SK-N-SH treated with all-trans-retinoic acid at 6 μM for 48 hours (cell line): ENCODE measurements at regions not wholly inside any gene's neighbourhood (a gene's known extent, or its start where the extent isn't known, plus 50 kb on each side); places are given as distances from the start of the nearest gene placed in this dataset.

Experiments used
- ATAC-seq: fragments of 200-7000 bp; cut with Tn5 transposase; 3 replicates; pipeline ENCODE4 v1.9.1; 2020; ENCODE audit warnings: mild to moderate bottlenecking, moderate library complexity
- ARNTL ChIP-seq: fragments of 450-650 bp; formaldehyde crosslinking; IDR thresholded peaks from 2 replicates; pipeline ENCODE4 v1.5.0; 2020; ENCODE audit warnings: low read depth, mild to moderate bottlenecking, moderate library complexity, borderline replicate concordance
- BACH2 ChIP-seq: fragments of 250-450 bp; sonication (Bioruptor Pico); IDR thresholded peaks from 2 replicates; pipeline ENCODE4 v1.9.0; 2021; ENCODE audit warnings: mild to moderate bottlenecking, borderline replicate concordance
- CSDC2 ChIP-seq: fragments of 250-450 bp; sonication (Bioruptor Pico); IDR thresholded peaks from 2 replicates; pipeline ENCODE4 v1.5.0; 2020; ENCODE audit warnings: mild to moderate bottlenecking, moderate library complexity
- ESRRG ChIP-seq: fragments of 250-450 bp; sonication (Bioruptor Pico); IDR thresholded peaks from 2 replicates; pipeline ENCODE4 v1.6.1; 2021; ENCODE audit warnings: mild to moderate bottlenecking
- GLIS3 ChIP-seq: fragments of 250-450 bp; sonication (Bioruptor Pico); IDR thresholded peaks from 2 replicates; pipeline ENCODE4 v1.5.0; 2020; ENCODE audit warnings: mild to moderate bottlenecking, moderate library complexity
- ISL1 ChIP-seq: fragments of 250-450 bp; sonication (Bioruptor Pico); IDR thresholded peaks from 2 replicates; pipeline ENCODE4 v2.1.2; 2022; ENCODE audit warnings: mild to moderate bottlenecking, moderate library complexity
- OSR1 ChIP-seq: fragments of 250-450 bp; sonication (Bioruptor Pico); IDR thresholded peaks from 2 replicates; pipeline ENCODE4 v1.8.0; 2022; ENCODE audit warnings: moderate library complexity, mild to moderate bottlenecking, inconsistent platforms
- PATZ1 ChIP-seq: fragments of 250-450 bp; sonication (Bioruptor Pico); IDR thresholded peaks from 2 replicates; pipeline ENCODE4 v1.8.0; 2020; ENCODE audit warnings: mild to moderate bottlenecking, moderate library complexity, borderline replicate concordance
- PPARA ChIP-seq: fragments of 250-450 bp; sonication (Bioruptor Pico); IDR thresholded peaks from 2 replicates; pipeline ENCODE4 v1.5.0; 2020; ENCODE audit warnings: mild to moderate bottlenecking, borderline replicate concordance
- RARB ChIP-seq: fragments of 250-450 bp; sonication (Bioruptor Pico); IDR thresholded peaks from 2 replicates; pipeline ENCODE4 v1.8.0; 2021; ENCODE audit warnings: mild to moderate bottlenecking, moderate library complexity
- SNAI2 ChIP-seq: fragments of 250-450 bp; sonication (Bioruptor Pico); IDR thresholded peaks from 2 replicates; pipeline ENCODE4 v1.5.0; 2020; ENCODE audit warnings: mild to moderate bottlenecking, moderate library complexity
- TCF4 ChIP-seq: fragments of 250-450 bp; sonication (Bioruptor Pico); IDR thresholded peaks from 2 replicates; pipeline ENCODE4 v1.8.0; 2021; ENCODE audit warnings: mild to moderate bottlenecking, moderate library complexity, borderline replicate concordance
- TOX ChIP-seq: fragments of 250-450 bp; sonication (Bioruptor Pico); IDR thresholded peaks from 2 replicates; pipeline ENCODE4 v1.8.0; 2021; ENCODE audit warnings: mild to moderate bottlenecking, moderate library complexity, borderline replicate concordance
- TSHZ2 ChIP-seq: fragments of 250-450 bp; sonication (Bioruptor Pico); IDR thresholded peaks from 2 replicates; pipeline ENCODE4 v1.5.0; 2020; ENCODE audit warnings: mild to moderate bottlenecking, moderate library complexity
- ZC3H10 ChIP-seq: fragments of 250-450 bp; sonication (Bioruptor Pico); IDR thresholded peaks from 2 replicates; pipeline ENCODE4 v1.5.1; 2021; ENCODE audit warnings: mild to moderate bottlenecking, moderate library complexity
- ZFP3 ChIP-seq: fragments of 250-450 bp; sonication (Bioruptor Pico); IDR thresholded peaks from 2 replicates; pipeline ENCODE4 v1.5.0; 2020; ENCODE audit warnings: mild to moderate bottlenecking, moderate library complexity
- ZNF565 ChIP-seq: fragments of 450-650 bp; formaldehyde crosslinking; conservative IDR thresholded peaks from 2 replicates; pipeline ENCODE4 v1.5.0; 2020; ENCODE audit warnings: low read depth, mild to moderate bottlenecking, moderate library complexity
- ZNF70 ChIP-seq: fragments of 450-650 bp; formaldehyde crosslinking; IDR thresholded peaks from 2 replicates; pipeline ENCODE4 v1.5.0; 2020; ENCODE audit warnings: mild to moderate bottlenecking, moderate library complexity
- ZNF8 ChIP-seq: fragments of 450-650 bp; formaldehyde crosslinking; IDR thresholded peaks from 2 replicates; pipeline ENCODE4 v1.5.0; 2020; ENCODE audit warnings: mild to moderate bottlenecking, moderate library complexity
- TF ChIP-seq, protein P1 (sequence below): fragments of 250-450 bp; sonication (Bioruptor Pico); IDR thresholded peaks from 2 replicates; pipeline ENCODE4 v1.5.1; 2021; ENCODE audit warnings: mild to moderate bottlenecking, moderate library complexity
- TF ChIP-seq, protein P2 (sequence below): fragments of 250-450 bp; sonication (Bioruptor Pico); IDR thresholded peaks from 2 replicates; pipeline ENCODE4 v1.8.0; 2021; ENCODE audit warnings: low read depth, mild to moderate bottlenecking, moderate library complexity, borderline replicate concordance

DNA sequence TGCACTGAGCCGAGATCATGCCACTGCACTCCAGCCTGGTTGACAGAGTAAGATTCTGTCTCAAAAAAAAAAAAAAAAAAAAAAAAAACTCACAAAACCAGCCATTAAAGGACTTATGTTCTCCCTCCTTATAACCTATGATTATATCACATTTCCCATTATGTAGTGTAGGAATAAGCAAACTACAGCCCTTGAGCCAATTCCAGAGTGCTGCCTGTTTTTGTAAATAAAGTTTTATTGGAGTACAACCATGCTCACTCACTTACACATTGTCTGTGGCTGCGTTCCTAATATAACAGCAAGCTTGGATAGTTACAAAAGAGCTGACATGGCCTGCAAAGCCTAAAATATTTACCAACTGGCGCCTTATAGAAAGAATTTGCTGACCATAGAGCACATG, 72.7 kb upstream of the ARID5B start:
- ATAC-seq = no peak
- TF ChIP-seq, protein P1, sequence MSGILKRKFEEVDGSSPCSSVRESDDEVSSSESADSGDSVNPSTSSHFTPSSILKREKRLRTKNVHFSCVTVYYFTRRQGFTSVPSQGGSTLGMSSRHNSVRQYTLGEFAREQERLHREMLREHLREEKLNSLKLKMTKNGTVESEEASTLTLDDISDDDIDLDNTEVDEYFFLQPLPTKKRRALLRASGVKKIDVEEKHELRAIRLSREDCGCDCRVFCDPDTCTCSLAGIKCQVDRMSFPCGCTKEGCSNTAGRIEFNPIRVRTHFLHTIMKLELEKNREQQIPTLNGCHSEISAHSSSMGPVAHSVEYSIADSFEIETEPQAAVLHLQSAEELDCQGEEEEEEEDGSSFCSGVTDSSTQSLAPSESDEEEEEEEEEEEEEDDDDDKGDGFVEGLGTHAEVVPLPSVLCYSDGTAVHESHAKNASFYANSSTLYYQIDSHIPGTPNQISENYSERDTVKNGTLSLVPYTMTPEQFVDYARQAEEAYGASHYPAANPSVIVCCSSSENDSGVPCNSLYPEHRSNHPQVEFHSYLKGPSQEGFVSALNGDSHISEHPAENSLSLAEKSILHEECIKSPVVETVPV (CRISPR knock-in tag) = no peak
- TF ChIP-seq ZNF70 (CRISPR knock-in tag) = no peak
- TF ChIP-seq ARNTL (CRISPR knock-in tag) = no peak
- TF ChIP-seq CSDC2 = no peak
- no peak for TF ChIP-seq PATZ1 (CRISPR knock-in tag)
- TF ChIP-seq RARB (CRISPR knock-in tag) = no peak
- TF ChIP-seq TCF4 = no peak
- TF ChIP-seq ZFP3 (CRISPR knock-in tag) = no peak
- TF ChIP-seq SNAI2 (CRISPR knock-in tag) = no peak
- no peak for TF ChIP-seq TSHZ2 (CRISPR knock-in tag)
- no peak for TF ChIP-seq GLIS3
- no peak for TF ChIP-seq BACH2 (CRISPR knock-in tag)
- TF ChIP-seq ESRRG (CRISPR knock-in tag) = no peak
- no peak for TF ChIP-seq OSR1 (CRISPR knock-in tag)
- no peak for TF ChIP-seq PPARA

GRCh38 chr10:61830072-61830845, 71.2 kb upstream of the ARID5B start:
- TF ChIP-seq SNAI2 (CRISPR knock-in tag) = no peak
- TF ChIP-seq PPARA = no peak
- TF ChIP-seq ESRRG (CRISPR knock-in tag) = no peak
- TF ChIP-seq TOX = no peak
- TF ChIP-seq TSHZ2 (CRISPR knock-in tag) = no peak
- TF ChIP-seq, protein P2, sequence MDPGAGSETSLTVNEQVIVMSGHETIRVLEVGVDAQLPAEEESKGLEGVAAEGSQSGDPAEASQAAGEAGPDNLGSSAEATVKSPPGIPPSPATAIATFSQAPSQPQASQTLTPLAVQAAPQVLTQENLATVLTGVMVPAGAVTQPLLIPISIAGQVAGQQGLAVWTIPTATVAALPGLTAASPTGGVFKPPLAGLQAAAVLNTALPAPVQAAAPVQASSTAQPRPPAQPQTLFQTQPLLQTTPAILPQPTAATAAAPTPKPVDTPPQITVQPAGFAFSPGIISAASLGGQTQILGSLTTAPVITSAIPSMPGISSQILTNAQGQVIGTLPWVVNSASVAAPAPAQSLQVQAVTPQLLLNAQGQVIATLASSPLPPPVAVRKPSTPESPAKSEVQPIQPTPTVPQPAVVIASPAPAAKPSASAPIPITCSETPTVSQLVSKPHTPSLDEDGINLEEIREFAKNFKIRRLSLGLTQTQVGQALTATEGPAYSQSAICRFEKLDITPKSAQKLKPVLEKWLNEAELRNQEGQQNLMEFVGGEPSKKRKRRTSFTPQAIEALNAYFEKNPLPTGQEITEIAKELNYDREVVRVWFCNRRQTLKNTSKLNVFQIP (CRISPR knock-in tag) = no peak
- no peak for TF ChIP-seq ZNF565
- no peak for TF ChIP-seq ISL1 (CRISPR knock-in tag)
- TF ChIP-seq ZNF70 (CRISPR knock-in tag) = no peak
- no peak for TF ChIP-seq RARB (CRISPR knock-in tag)
- no peak for TF ChIP-seq BACH2 (CRISPR knock-in tag)
- TF ChIP-seq GLIS3 = no peak
- no peak for TF ChIP-seq ZFP3 (CRISPR knock-in tag)
- no peak for TF ChIP-seq PATZ1 (CRISPR knock-in tag)
- TF ChIP-seq, protein P1 (CRISPR knock-in tag) = no peak
- TF ChIP-seq ZNF8 (CRISPR knock-in tag) = no peak
- no peak for TF ChIP-seq CSDC2
- TF ChIP-seq TCF4 = no peak
- TF ChIP-seq ZC3H10 = no peak
- no peak for ATAC-seq
